ENCODE measurements at regions not wholly inside any gene's neighbourhood (a gene's known extent, or its start where the extent isn't known, plus 50 kb on each side); places are given as distances from the start of the nearest gene placed in this dataset.

DNA sequence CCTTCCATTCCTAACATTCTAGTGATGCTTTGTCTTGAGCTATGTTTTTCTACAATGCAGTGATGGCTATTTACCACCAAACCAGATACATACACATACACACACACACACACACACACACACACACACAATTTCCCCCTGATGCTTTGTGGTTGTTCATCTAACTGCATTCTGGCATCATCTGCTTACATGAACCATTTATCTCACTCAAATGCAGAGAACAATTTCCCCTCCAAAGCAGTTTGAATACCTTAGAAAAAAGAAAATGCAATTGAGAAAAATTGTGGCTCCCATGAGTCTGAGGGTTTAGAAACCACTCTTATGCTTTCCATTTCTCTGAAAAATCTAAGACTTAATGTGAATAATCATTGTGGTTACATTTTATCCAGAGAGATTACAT lies 1024.8 kb downstream of the TLE4 start:
- Histone ChIP-seq H2BK20ac (ENCODE audit: low read length) (no peak overlapping the region), H3K23me2 (ENCODE audit: low read depth, low read length) (no peaks in the 10 kb centered on the region), H3K27ac (ENCODE audit: low read depth, low read length) (no peak overlapping the region), H3K79me2 (ENCODE audit: control insufficient read depth in 1 of 2, insufficient read depth in 2 of 2, low read length in 2 of 2) (no peaks in the 10 kb centered on the region), H2BK12ac (ENCODE audit: low read depth, low read length) (no peak overlapping the region), H4K20me1 (replicated peaks in 1 of 2; ENCODE audit: control insufficient read depth in 1 of 2, insufficient read depth in 2 of 2, low read length in 2 of 2) (no peaks in the 10 kb centered on the region), H3K4me3 (ENCODE audit: extremely low read depth in 1 of 4, insufficient read depth in 2 of 4, low read depth in 3 of 4, low read length in 4 of 4) (no peak overlapping the region), H3K4ac (replicated peaks; ENCODE audit: insufficient read length, low read depth, low read length) (no peak overlapping the region), H2AFZ (ENCODE audit: low read length) (no peak overlapping the region), H4K91ac (replicated peaks; ENCODE audit: insufficient read length, low read length) (no peak overlapping the region), H3K4me1 (replicated peaks in 1 of 4; ENCODE audit: control insufficient read depth in 3 of 4, insufficient read depth in 4 of 4, low read length in 3 of 4) (no peaks in the 10 kb centered on the region), H2BK5ac (ENCODE audit: low read depth, low read length) (no peak overlapping the region), H3K9ac (replicated peaks in 1 of 4; ENCODE audit: extremely low read depth in 1 of 4, low read depth in 3 of 4, low read length in 3 of 4) (no peak overlapping the region), H4K8ac (ENCODE audit: extremely low read depth, insufficient read depth, low read length) (no peak overlapping the region), H2AK5ac (ENCODE audit: low read depth, low read length) (no peak overlapping the region), H4K5ac (ENCODE audit: insufficient read length, low read depth, low read length) (no peak overlapping the region), H3K56ac (replicated peaks; ENCODE audit: insufficient read length, low read depth, low read length) (no peak overlapping the region), H3K18ac (ENCODE audit: extremely low read depth, low read length) (no peak overlapping the region), H3K14ac (ENCODE audit: insufficient read length) (no peak overlapping the region), H2BK120ac (replicated peaks; ENCODE audit: low read depth, low read length) (no peak overlapping the region), H3K36me3 (ENCODE audit: control insufficient read depth in 2 of 4, insufficient read depth in 4 of 4, low read length in 3 of 4) (no peaks in the 10 kb centered on the region), H3K27me3 (replicated peaks in 1 of 4; ENCODE audit: control insufficient read depth in 3 of 4, extremely low read depth in 1 of 4, insufficient read depth in 3 of 4, low read length in 3 of 4) (no peaks in the 10 kb centered on the region; a peak in 1 of 7 replicates), H2BK15ac (ENCODE audit: low read length) (no peak overlapping the region), H3K9me3 (ENCODE audit: insufficient read depth in 2 of 2, low read depth in 1 of 2, low read length in 1 of 2) (peaks cover 0 to 3% of the 10 kb centered on the region in 2 experiments; a peak in 1 of 4 replicates), H3K4me2 (ENCODE audit: insufficient read depth in 1 of 2, low read depth in 2 of 2, low read length in 2 of 2) (no peak overlapping the region), H3K79me1 (ENCODE audit: low read depth, low read length) (no peaks in the 10 kb centered on the region), H3K23ac (ENCODE audit: insufficient read length) (no peak overlapping the region)
- CTCF ChIA-PET (ENCODE audit: partially characterized antibody), result interaction anchor here (1.6 kb wide), 1 partner anchor 9 kb away, joined by 7 read pairs; no protein-coding TSS in a partner anchor
- no peak for TF ChIP-seq BRCA1 (IDR thresholded peaks at IDR 0.05; ENCODE audit: low read depth, low read length)
- TF ChIP-seq SAP30 (IDR thresholded peaks at IDR 0.05; ENCODE audit: insufficient read depth, insufficient replicate concordance, low read length), result no peak
- no peak for TF ChIP-seq SP4 (IDR thresholded peaks at IDR 0.05; ENCODE audit: low read length)
- no peak for TF ChIP-seq CTBP2 (IDR thresholded peaks at IDR 0.05; ENCODE audit: borderline replicate concordance, insufficient read depth, insufficient read length, low read length)
- TF ChIP-seq KDM1A (IDR thresholded peaks at IDR 0.05; ENCODE audit: borderline replicate concordance, low read length), result no peak
- TF ChIP-seq EZH2 (IDR thresholded peaks at IDR 0.05; ENCODE audit: low read depth, low read length, severe bottlenecking), result no peak
- TF ChIP-seq GTF2F1 (IDR thresholded peaks at IDR 0.05; ENCODE audit: borderline replicate concordance, low read depth, low read length), result no peak
- no peak for TF ChIP-seq BCL11A (IDR thresholded peaks at IDR 0.05; ENCODE audit: low read depth in 2 of 2, low read length in 2 of 2)
- no peak for TF ChIP-seq USF2 (IDR thresholded peaks at IDR 0.05; ENCODE audit: low read length)
- no peak for TF ChIP-seq SIX5 (IDR thresholded peaks at IDR 0.05; ENCODE audit: low read depth, low read length)
- no peak for TF ChIP-seq CEBPB (IDR thresholded peaks at IDR 0.05; ENCODE audit: low read depth, low read length)
- no peak for TF ChIP-seq FOSL1 (IDR thresholded peaks at IDR 0.05; ENCODE audit: insufficient read depth, low read depth, low read length)
- TF ChIP-seq RBBP5 (IDR thresholded peaks at IDR 0.05; ENCODE audit: borderline replicate concordance, low read depth, low read length), result no peak
- no peak for TF ChIP-seq RFX5 (IDR thresholded peaks at IDR 0.05; ENCODE audit: borderline replicate concordance, low read depth, low read length)
- TF ChIP-seq SUZ12 (IDR thresholded peaks at IDR 0.05; ENCODE audit: low read length), result no peak
- no peak for FAIRE-seq
- POLR2A ChIA-PET (ENCODE audit: partially characterized antibody), result no interaction called here
- no peak for DNase-seq (ENCODE audit: low read depth in 1 of 2, low spot score in 2 of 2)
